ENCODE measurements at regions not wholly inside any gene's neighbourhood (a gene's known extent, or its start where the extent isn't known, plus 50 kb on each side); places are given as distances from the start of the nearest gene placed in this dataset.

GRCh38 chr14:25945746-25946145 lies 652.1 kb downstream of the NOVA1 start:
- TF ChIP-seq, protein P1, sequence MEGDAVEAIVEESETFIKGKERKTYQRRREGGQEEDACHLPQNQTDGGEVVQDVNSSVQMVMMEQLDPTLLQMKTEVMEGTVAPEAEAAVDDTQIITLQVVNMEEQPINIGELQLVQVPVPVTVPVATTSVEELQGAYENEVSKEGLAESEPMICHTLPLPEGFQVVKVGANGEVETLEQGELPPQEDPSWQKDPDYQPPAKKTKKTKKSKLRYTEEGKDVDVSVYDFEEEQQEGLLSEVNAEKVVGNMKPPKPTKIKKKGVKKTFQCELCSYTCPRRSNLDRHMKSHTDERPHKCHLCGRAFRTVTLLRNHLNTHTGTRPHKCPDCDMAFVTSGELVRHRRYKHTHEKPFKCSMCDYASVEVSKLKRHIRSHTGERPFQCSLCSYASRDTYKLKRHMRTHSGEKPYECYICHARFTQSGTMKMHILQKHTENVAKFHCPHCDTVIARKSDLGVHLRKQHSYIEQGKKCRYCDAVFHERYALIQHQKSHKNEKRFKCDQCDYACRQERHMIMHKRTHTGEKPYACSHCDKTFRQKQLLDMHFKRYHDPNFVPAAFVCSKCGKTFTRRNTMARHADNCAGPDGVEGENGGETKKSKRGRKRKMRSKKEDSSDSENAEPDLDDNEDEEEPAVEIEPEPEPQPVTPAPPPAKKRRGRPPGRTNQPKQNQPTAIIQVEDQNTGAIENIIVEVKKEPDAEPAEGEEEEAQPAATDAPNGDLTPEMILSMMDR (IDR thresholded peaks at IDR 0.05; ENCODE audit: low read depth, low read length, poor library complexity, severe bottlenecking): no peak
- no peak for TF ChIP-seq EZH2phosphoT487 (IDR thresholded peaks at IDR 0.05; ENCODE audit: borderline replicate concordance, low read length)

Measured in DOHH2 (cell line).